ENCODE measurements at regions not wholly inside any gene's neighbourhood (a gene's known extent, or its start where the extent isn't known, plus 50 kb on each side); places are given as distances from the start of the nearest gene placed in this dataset.

DNA sequence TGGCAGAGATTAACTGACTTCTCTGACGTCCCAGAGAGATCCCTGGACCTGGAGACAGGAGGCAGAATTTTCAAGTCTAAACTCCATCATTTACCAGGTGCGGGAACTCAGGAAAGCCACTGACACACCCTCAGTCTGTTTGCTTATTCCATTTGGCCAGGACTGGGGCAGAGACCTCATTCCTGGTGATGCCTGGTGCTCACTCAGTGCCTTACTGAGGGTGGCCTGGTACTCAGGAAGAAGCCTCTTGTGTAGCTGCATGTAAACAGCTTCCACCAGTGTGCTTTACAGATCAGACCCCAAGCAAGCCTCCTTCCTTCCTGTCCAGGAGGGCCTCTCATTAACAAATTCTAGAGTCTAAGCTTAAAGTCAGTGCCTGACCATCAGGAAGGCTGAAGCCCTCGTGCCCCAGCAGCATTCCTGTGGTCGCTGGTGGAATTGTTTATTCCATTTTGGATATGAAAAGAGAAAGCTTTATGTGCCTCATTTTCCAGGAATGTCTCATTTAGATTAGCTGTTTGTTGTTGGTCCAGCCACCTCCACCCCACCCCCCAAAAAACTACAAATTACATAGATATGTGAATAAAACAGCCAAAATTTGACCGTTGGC is 236.1 kb upstream of the CDH5 start:
- TF ChIP-seq, protein P1, sequence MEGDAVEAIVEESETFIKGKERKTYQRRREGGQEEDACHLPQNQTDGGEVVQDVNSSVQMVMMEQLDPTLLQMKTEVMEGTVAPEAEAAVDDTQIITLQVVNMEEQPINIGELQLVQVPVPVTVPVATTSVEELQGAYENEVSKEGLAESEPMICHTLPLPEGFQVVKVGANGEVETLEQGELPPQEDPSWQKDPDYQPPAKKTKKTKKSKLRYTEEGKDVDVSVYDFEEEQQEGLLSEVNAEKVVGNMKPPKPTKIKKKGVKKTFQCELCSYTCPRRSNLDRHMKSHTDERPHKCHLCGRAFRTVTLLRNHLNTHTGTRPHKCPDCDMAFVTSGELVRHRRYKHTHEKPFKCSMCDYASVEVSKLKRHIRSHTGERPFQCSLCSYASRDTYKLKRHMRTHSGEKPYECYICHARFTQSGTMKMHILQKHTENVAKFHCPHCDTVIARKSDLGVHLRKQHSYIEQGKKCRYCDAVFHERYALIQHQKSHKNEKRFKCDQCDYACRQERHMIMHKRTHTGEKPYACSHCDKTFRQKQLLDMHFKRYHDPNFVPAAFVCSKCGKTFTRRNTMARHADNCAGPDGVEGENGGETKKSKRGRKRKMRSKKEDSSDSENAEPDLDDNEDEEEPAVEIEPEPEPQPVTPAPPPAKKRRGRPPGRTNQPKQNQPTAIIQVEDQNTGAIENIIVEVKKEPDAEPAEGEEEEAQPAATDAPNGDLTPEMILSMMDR (conservative IDR thresholded peaks at IDR 0.05; ENCODE audit: low read depth, low read length), result no peak
- TF ChIP-seq BHLHE40 (IDR thresholded peaks at IDR 0.05; ENCODE audit: low read depth, low read length) (peak; percentile 85), POLR2A (IDR thresholded peaks at IDR 0.05; ENCODE audit: low read depth, low read length) (no peak), RAD21 (IDR thresholded peaks at IDR 0.05; ENCODE audit: low read length) (no peak; the same call in 1 of the 2 replicates), RCOR1 (IDR thresholded peaks at IDR 0.05; ENCODE audit: insufficient replicate concordance, low read length) (no peak), MAZ (IDR thresholded peaks at IDR 0.05; ENCODE audit: borderline replicate concordance, low read depth, low read length) (no peak), MXI1 (IDR thresholded peaks at IDR 0.05; ENCODE audit: borderline replicate concordance, low read depth, low read length) (no peak)
